ENCODE measurements at regions not wholly inside any gene's neighbourhood (a gene's known extent, or its start where the extent isn't known, plus 50 kb on each side); places are given as distances from the start of the nearest gene placed in this dataset.

- TF ChIP-seq GATA2 (IDR thresholded peaks at IDR 0.05; ENCODE audit: low read depth, low read length) (no peak), GATA3 (IDR thresholded peaks at IDR 0.05; ENCODE audit: low read depth, low read length) (no peak)
Measured at GRCh38 chr13:40059540-40060232, 404.2 kb downstream of the COG6 start.

GRCh38 chr13:40060296-40061007 is 405.0 kb downstream of the COG6 start:
- TF ChIP-seq GATA2 (IDR thresholded peaks at IDR 0.05; ENCODE audit: low read depth, low read length) (no peak), GATA3 (IDR thresholded peaks at IDR 0.05; ENCODE audit: low read depth, low read length) (no peak)

DNA sequence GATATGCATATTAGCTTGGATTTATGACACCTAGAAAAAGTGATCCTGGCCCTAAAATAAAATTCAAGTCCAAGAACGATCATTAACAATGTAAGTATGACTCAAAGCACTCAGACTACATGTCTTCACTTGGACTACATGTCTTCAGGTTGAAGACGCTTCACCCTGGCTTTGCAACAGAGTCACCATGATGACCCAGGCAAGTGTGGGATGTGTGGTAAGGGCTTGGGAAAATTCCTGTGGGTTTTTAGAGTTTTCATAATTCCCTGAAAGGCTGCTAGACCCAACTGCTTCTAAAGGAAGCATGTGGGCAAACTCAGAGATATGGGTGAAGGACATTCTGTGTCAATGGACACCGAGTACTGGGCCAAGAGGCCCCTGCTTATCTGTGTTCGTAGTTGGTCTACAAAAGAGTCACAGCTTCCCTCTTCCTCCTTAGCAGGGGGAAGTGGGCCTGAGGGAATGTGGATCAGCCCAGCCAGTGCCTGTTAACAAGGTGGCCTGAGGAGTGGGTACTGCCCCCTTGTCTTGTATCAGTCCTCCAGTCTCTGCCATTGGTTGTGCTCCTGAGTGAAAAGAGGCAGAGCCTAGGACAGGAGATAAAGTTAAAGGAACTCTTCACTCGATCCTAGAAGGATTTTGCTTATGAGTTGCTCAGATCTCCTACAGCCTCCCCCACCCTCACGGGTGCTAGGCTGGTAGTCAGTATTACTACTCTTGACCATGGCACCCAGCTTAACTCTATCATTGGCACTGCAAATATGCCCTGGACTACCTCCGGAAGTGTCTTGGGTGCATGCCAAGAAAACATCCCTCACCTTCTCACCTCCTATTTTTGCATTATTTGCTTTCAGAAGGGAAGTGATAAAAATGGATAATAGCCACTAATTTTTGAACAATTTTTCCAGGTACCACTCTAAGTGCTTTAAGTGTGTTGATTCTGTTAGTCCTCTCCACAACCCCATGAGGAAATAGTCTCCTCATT is 406.3 kb downstream of the COG6 start:
- TF ChIP-seq GATA3 (IDR thresholded peaks at IDR 0.05; ENCODE audit: low read depth, low read length) (no peak), GATA2 (IDR thresholded peaks at IDR 0.05; ENCODE audit: low read depth, low read length) (no peak)

DNA sequence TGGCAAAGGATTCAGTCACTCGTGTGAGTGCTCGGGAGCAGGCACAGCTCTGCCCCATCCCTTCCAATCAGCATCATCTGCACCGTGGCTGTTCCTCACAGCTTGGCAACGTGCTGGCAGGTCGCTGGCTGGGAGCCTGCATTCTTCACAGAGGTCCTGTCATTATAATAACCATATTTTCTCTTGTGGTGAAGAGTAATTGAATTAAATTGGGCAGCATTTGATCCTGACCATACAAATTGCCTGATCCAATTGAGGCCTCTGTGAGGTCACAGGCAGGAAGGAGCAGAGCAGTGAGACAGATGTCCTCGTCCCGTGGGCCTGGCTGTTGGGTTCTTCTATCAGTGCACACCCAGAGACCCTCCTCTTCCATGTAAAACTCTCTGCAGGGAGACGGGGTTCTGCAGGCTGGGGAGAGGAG is 407.8 kb downstream of the COG6 start:
- TF ChIP-seq GATA3 (IDR thresholded peaks at IDR 0.05; ENCODE audit: low read depth, low read length), result no peak
- peak; percentile 69 for TF ChIP-seq GATA2 (IDR thresholded peaks at IDR 0.05; ENCODE audit: low read depth, low read length)

GRCh38 chr13:40063703-40064102 is 408.2 kb downstream of the COG6 start:
- no peak for TF ChIP-seq GATA3 (IDR thresholded peaks at IDR 0.05; ENCODE audit: low read depth, low read length)
- TF ChIP-seq GATA2 (IDR thresholded peaks at IDR 0.05; ENCODE audit: low read depth, low read length), result no peak

DNA sequence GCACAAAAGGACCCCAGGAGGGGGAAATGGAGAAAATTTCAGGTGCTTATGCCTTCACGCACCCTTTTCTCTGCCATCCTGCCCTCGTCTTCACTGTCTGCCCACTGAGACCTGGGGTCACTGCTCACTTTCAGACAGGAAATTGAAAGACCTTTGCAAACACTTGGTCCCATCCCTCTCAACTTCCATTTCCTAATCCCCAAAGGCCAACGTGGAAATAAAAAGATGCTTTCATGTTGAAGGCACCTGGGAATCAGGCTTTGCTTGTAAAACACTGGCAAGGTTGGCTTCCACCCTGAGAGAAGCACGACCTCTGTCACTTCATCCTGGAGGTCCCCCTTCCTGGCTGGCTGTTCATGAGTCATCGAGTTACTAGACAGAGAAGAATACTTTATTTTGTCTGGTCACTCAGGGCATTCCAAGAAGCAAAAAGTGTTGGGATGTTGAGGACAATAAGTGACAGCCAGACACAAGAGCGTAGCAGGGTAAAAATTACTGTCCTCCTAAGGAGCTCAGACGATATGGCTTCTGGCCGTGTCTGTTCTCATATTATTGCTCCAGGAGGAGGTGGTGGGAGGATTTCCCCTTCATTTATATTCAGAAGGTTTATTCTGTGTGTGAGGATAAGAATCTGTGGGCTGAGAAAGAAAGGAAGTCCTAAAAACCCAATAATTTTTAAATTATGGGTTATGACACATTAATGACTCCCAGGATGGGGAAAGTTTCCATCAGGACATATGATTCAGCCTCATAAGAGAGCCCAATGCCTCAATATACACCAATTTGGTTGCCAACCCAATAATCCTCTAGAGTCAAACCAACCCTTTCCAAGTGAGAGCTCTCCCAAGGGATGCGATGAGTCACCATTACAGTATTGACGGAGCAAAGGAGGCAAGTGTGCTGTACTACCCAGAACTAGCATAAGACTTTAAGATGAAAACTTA is 409.0 kb downstream of the COG6 start:
- TF ChIP-seq GATA3 (IDR thresholded peaks at IDR 0.05; ENCODE audit: low read depth, low read length) (no peak), GATA2 (IDR thresholded peaks at IDR 0.05; ENCODE audit: low read depth, low read length) (no peak)

GRCh38 chr13:40069173-40070044 is 413.9 kb downstream of the COG6 start:
- TF ChIP-seq GATA2 (IDR thresholded peaks at IDR 0.05; ENCODE audit: low read depth, low read length), result no peak
- no peak for TF ChIP-seq GATA3 (IDR thresholded peaks at IDR 0.05; ENCODE audit: low read depth, low read length)

DNA sequence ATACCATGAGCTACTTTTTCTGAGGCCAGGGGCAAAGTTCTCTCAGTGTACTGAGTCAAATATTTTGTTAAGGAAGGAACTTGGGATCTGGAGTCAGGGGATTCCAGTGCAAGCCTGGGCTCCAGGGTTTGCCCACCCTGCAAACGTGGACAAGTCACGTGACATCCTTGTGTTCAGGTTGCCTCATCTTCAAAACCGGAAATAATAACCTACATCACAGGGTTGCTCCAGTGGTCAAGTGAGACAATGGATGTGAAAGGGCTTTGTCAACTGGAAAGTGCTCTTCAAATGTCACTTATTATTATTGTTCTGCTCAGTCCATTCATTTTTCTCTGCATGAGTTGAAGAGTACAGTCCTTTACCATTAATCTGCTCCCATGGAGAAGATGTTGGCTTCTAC is 414.9 kb downstream of the COG6 start:
- no peak for TF ChIP-seq GATA2 (IDR thresholded peaks at IDR 0.05; ENCODE audit: low read depth, low read length)
- no peak for TF ChIP-seq GATA3 (IDR thresholded peaks at IDR 0.05; ENCODE audit: low read depth, low read length)

DNA sequence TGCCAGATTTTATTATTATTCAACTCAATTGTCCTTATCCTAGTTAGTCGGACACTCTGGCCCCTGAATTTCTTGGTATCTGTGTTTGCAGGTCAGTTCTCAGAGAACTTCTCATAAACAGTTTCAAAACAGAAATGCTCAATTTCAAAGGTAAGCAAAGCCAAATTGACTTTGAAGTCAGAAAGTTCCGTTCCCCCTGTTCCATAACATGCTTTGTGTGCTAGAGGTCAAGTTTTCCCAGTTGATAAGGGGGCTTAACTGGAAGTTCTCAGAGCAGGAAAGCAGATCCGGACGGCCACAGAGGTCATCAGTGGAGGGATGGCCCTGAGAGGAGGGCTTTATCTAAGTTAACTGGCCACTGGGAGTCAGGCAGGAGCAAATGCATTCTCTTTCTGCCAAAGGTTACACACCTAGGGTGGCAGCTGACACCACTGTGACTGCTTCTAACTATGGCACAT is 417.2 kb downstream of the COG6 start:
- TF ChIP-seq GATA2 (IDR thresholded peaks at IDR 0.05; ENCODE audit: low read depth, low read length), result no peak
- no peak for TF ChIP-seq GATA3 (IDR thresholded peaks at IDR 0.05; ENCODE audit: low read depth, low read length)

DNA sequence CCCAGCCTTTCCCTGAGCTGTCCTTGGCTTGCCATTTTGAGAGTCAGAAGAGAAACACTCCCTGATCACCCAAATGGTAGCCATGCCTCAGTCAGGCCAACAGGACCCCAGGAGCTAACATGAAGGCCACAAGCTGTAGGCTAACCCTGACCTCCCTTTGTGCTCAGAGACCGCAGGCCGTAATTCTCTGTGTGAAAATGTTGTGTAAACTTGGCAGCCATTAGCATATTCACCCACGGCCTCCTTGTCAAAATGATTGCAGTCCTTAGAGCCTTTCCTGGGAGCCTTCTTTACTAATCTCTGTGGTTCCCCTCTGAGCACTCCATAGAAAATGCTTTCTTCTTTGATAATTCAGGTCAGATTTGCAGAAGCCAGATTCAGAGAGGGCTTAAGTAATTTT is 418.9 kb downstream of the COG6 start:
- TF ChIP-seq GATA3 (IDR thresholded peaks at IDR 0.05; ENCODE audit: low read depth, low read length) (no peak), GATA2 (IDR thresholded peaks at IDR 0.05; ENCODE audit: low read depth, low read length) (no peak)

- TF ChIP-seq GATA2 (IDR thresholded peaks at IDR 0.05; ENCODE audit: low read depth, low read length), result no peak
- TF ChIP-seq GATA3 (IDR thresholded peaks at IDR 0.05; ENCODE audit: low read depth, low read length), result no peak
Measured at GRCh38 chr13:40075281-40075680, 419.8 kb downstream of the COG6 start.

DNA sequence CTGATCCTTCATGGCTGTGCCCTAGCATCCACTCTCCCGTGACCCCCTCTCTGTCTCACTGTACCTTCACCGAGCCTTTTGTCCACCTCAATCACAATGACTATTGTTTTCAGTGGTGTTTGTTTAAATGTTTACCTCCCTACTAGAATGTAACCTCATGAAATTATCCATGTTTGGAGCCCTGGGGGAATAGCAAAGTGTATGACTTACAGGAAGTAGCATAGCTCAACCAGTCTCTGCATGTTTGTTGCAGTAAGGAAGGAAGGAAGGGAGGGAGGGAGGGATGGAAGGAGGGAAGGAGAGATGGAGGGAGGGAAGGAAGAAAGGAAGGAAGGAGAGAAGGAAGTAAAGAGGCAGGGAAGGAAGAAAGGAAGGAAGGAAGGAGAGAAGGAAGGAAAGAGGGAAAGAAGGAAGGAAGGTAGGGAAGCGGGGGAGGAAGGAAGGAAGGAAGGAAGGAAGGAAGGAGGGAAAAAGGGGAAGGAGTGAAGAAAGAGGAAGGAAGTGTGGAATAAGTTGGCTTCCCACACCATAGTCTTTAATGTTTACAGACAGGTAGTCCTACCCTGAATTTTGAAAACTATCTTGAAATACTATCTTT is 421.4 kb downstream of the COG6 start:
- TF ChIP-seq GATA3 (IDR thresholded peaks at IDR 0.05; ENCODE audit: low read depth, low read length) (no peak), GATA2 (IDR thresholded peaks at IDR 0.05; ENCODE audit: low read depth, low read length) (no peak)

Data from SH-SY5Y (cell line).